ENCODE measurements at regions not wholly inside any gene's neighbourhood (a gene's known extent, or its start where the extent isn't known, plus 50 kb on each side); places are given as distances from the start of the nearest gene placed in this dataset.

GRCh38 chr2:56718413-56718812 lies 534.6 kb downstream of the CCDC85A start:
- TF ChIP-seq POLR2A (IDR thresholded peaks at IDR 0.05; ENCODE audit: low read length) (no peak), GATA1 (IDR thresholded peaks at IDR 0.05; ENCODE audit: low read depth, low read length) (no peak)

Data from erythroblast (primary cell).